Mammary epithelial cell (primary cell): ENCODE measurements at regions not wholly inside any gene's neighbourhood (a gene's known extent, or its start where the extent isn't known, plus 50 kb on each side); places are given as distances from the start of the nearest gene placed in this dataset.

Experiments used
- EZH2 ChIP-seq: IDR thresholded peaks from 2 replicates; pipeline ENCODE4 v1.6.1; 2012; ENCODE audit warnings: low read length, inconsistent platforms, borderline replicate concordance
- TF ChIP-seq, protein P1 (sequence below), 2 donors: IDR thresholded peaks in 1 of 2; conservative IDR thresholded peaks in 1 of 2; 2 replicates each; pipeline ENCODE4 v1.5.1; 2011 to 2012; ENCODE audit warnings: inconsistent platforms in 2 of 2, low read length in 2 of 2, mild to moderate bottlenecking in 2 of 2, control low read depth in 1 of 2, low read depth in 1 of 2; ENCODE audit not compliant: insufficient read depth in 1 of 2; ENCODE audit errors: extremely low read depth in 1 of 2

DNA sequence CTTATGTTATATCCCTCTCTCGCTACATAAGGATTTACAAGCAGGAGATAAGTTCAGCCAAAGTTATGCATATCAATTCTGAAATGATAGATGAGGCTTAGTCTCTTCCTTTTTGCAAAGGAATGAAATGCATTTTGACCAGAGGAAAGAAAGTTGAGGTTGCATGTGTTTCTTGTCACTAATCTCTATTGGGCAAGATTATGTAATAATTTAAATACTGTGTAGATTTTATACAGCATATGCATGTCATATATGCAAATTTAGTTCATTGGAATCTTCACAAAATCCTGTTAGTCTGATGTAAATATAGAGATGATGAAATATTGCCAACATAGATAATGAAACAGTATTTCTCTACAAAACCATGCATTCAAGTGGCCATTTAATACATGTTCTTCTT is 858.7 kb upstream of the RAG2 start:
- TF ChIP-seq, protein P1, sequence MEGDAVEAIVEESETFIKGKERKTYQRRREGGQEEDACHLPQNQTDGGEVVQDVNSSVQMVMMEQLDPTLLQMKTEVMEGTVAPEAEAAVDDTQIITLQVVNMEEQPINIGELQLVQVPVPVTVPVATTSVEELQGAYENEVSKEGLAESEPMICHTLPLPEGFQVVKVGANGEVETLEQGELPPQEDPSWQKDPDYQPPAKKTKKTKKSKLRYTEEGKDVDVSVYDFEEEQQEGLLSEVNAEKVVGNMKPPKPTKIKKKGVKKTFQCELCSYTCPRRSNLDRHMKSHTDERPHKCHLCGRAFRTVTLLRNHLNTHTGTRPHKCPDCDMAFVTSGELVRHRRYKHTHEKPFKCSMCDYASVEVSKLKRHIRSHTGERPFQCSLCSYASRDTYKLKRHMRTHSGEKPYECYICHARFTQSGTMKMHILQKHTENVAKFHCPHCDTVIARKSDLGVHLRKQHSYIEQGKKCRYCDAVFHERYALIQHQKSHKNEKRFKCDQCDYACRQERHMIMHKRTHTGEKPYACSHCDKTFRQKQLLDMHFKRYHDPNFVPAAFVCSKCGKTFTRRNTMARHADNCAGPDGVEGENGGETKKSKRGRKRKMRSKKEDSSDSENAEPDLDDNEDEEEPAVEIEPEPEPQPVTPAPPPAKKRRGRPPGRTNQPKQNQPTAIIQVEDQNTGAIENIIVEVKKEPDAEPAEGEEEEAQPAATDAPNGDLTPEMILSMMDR (conservative IDR thresholded peaks at IDR 0.05 in 1 of 2, IDR thresholded peaks at IDR 0.05 in 1 of 2; ENCODE audit: extremely low read depth in 1 of 2, insufficient read depth in 1 of 2, low read depth in 1 of 2, low read length in 2 of 2), result no peak
- no peak for TF ChIP-seq EZH2
